ENCODE measurements at regions not wholly inside any gene's neighbourhood (a gene's known extent, or its start where the extent isn't known, plus 50 kb on each side); places are given as distances from the start of the nearest gene placed in this dataset.

DNA sequence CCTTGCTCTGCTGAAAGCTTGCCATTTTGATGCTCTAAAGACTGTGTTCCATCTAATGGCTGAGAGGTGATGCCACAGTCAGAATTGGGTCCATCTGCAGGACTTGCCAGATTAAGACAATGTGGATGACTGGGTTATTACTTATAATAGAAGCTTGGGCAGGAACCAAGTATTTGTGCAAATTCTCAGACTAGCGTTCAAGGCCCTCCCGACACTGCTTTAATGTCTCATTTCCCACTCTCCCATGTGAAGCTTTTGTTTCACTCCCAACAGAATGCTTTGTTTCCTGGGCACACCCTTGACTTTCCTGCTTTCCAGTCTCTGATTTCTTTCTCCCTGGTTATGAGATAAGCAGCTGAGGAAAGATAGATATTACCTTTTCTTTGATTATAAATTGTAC lies 215.8 kb downstream of the KCNS3 start:
- TF ChIP-seq, protein P1, sequence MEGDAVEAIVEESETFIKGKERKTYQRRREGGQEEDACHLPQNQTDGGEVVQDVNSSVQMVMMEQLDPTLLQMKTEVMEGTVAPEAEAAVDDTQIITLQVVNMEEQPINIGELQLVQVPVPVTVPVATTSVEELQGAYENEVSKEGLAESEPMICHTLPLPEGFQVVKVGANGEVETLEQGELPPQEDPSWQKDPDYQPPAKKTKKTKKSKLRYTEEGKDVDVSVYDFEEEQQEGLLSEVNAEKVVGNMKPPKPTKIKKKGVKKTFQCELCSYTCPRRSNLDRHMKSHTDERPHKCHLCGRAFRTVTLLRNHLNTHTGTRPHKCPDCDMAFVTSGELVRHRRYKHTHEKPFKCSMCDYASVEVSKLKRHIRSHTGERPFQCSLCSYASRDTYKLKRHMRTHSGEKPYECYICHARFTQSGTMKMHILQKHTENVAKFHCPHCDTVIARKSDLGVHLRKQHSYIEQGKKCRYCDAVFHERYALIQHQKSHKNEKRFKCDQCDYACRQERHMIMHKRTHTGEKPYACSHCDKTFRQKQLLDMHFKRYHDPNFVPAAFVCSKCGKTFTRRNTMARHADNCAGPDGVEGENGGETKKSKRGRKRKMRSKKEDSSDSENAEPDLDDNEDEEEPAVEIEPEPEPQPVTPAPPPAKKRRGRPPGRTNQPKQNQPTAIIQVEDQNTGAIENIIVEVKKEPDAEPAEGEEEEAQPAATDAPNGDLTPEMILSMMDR (IDR thresholded peaks at IDR 0.05; ENCODE audit: insufficient read depth, low read length, poor library complexity, severe bottlenecking), result no peak
- TF ChIP-seq EZH2phosphoT487 (conservative IDR thresholded peaks at IDR 0.05; ENCODE audit: low read length), result no peak
